HG03521 (cell line): ENCODE measurements at regions not wholly inside any gene's neighbourhood (a gene's known extent, or its start where the extent isn't known, plus 50 kb on each side); places are given as distances from the start of the nearest gene placed in this dataset.

Source experiments
- ATAC-seq: cut with Tn5 transposase; IDR thresholded peaks from one replicate; pipeline ENCODE4 v1.9.1; 2021; ENCODE audit warnings: mild to moderate bottlenecking, moderate library complexity; ENCODE audit not compliant: unreplicated experiment

- no peak for ATAC-seq
Observed at GRCh38 chr16:80309178-80309577, 231.6 kb upstream of the DYNLRB2 start.

- no peak for ATAC-seq
Observed at GRCh38 chr16:80305410-80305809, 235.4 kb upstream of the DYNLRB2 start.

GRCh38 chr16:80303691-80304090 lies 237.1 kb upstream of the DYNLRB2 start:
- ATAC-seq: no peak

- no peak for ATAC-seq
Observed at GRCh38 chr16:80300876-80301275, 239.9 kb upstream of the DYNLRB2 start.

- no peak for ATAC-seq
Observed at GRCh38 chr16:80300456-80300855, 240.3 kb upstream of the DYNLRB2 start.

GRCh38 chr16:80299416-80299815 lies 241.4 kb upstream of the DYNLRB2 start:
- no peak for ATAC-seq

- ATAC-seq: no peak
Observed at GRCh38 chr16:80298676-80299075, 242.1 kb upstream of the DYNLRB2 start.

GRCh38 chr16:80296034-80296433 lies 244.8 kb upstream of the DYNLRB2 start:
- no peak for ATAC-seq

GRCh38 chr16:80294172-80294571 lies 246.6 kb upstream of the DYNLRB2 start:
- ATAC-seq: no peak

GRCh38 chr16:80288616-80289015 lies 252.2 kb upstream of the DYNLRB2 start:
- ATAC-seq: no peak

- no peak for ATAC-seq
Observed at GRCh38 chr16:80287674-80288073, 253.1 kb upstream of the DYNLRB2 start.

GRCh38 chr16:80285104-80285503 lies 255.7 kb upstream of the DYNLRB2 start:
- ATAC-seq: no peak

- no peak for ATAC-seq
Observed at GRCh38 chr16:80283466-80284392, 257.1 kb upstream of the DYNLRB2 start.

- no peak for ATAC-seq
Observed at GRCh38 chr16:80280557-80280956, 260.2 kb upstream of the DYNLRB2 start.

GRCh38 chr16:80279656-80280055 lies 261.1 kb upstream of the DYNLRB2 start:
- no peak for ATAC-seq

- no peak for ATAC-seq
Observed at GRCh38 chr16:80277182-80277581, 263.6 kb upstream of the DYNLRB2 start.

- ATAC-seq: no peak
Observed at GRCh38 chr16:80274576-80275191, 266.1 kb upstream of the DYNLRB2 start.

GRCh38 chr16:80273635-80274538 lies 266.9 kb upstream of the DYNLRB2 start:
- ATAC-seq: no peak

GRCh38 chr16:80265624-80266306 lies 275.0 kb upstream of the DYNLRB2 start:
- no peak for ATAC-seq

- ATAC-seq: no peak
Observed at GRCh38 chr16:80263848-80264694, 276.7 kb upstream of the DYNLRB2 start.
